ENCODE measurements at regions not wholly inside any gene's neighbourhood (a gene's known extent, or its start where the extent isn't known, plus 50 kb on each side); places are given as distances from the start of the nearest gene placed in this dataset.

GRCh38 chr2:167862296-167862695 is 385.1 kb downstream of the STK39 start:
- Histone ChIP-seq H3K4me3 (ENCODE audit: low read depth, low read length) (peak overlapping the region; percentile 39; the same call in 1 of the 2 replicates), H3K27ac (ENCODE audit: low read depth, low read length) (peak overlapping the region; percentile 92), H3K9me3 (ENCODE audit: control insufficient read depth, insufficient read depth, low read length) (peaks cover 16% of the 10 kb centered on the region), H3K9ac (ENCODE audit: low read depth, low read length) (peak overlapping the region; percentile 43; the same call in 1 of the 2 replicates), H3K36me3 (ENCODE audit: control insufficient read depth, insufficient read depth, low read length) (peaks cover 15% of the 10 kb centered on the region; the same call in 1 of the 2 replicates), H3K4me1 (ENCODE audit: control insufficient read depth, insufficient read depth, low read length) (peaks cover 42% of the 10 kb centered on the region), H3K27me3 (ENCODE audit: control insufficient read depth, insufficient read depth, low read length) (no peaks in the 10 kb centered on the region)

- Histone ChIP-seq H3K27me3 (ENCODE audit: control insufficient read depth, insufficient read depth, low read length) (no peaks in the 10 kb centered on the region), H3K9me3 (ENCODE audit: control insufficient read depth, insufficient read depth, low read length) (peaks cover 16% of the 10 kb centered on the region), H3K4me1 (ENCODE audit: control insufficient read depth, insufficient read depth, low read length) (peaks cover 42% of the 10 kb centered on the region), H3K27ac (ENCODE audit: low read depth, low read length) (peak overlapping the region; percentile 92), H3K4me3 (ENCODE audit: low read depth, low read length) (peak overlapping the region; percentile 39), H3K36me3 (ENCODE audit: control insufficient read depth, insufficient read depth, low read length) (peaks cover 15% of the 10 kb centered on the region; the same call in 1 of the 2 replicates), H3K9ac (ENCODE audit: low read depth, low read length) (peak overlapping the region; percentile 55)
Observed at GRCh38 chr2:167861574-167862193, 385.7 kb downstream of the STK39 start.

- Histone ChIP-seq H3K4me3 (ENCODE audit: low read depth, low read length) (no peak overlapping the region), H3K27ac (ENCODE audit: low read depth, low read length) (peak overlapping the region; percentile 92), H3K36me3 (ENCODE audit: control insufficient read depth, insufficient read depth, low read length) (peaks cover 15% of the 10 kb centered on the region; the same call in 1 of the 2 replicates), H3K9me3 (ENCODE audit: control insufficient read depth, insufficient read depth, low read length) (peaks cover 16% of the 10 kb centered on the region), H3K4me1 (ENCODE audit: control insufficient read depth, insufficient read depth, low read length) (peaks cover 42% of the 10 kb centered on the region), H3K9ac (ENCODE audit: low read depth, low read length) (0 out of 2 replicates have a peak overlapping the region, but pooled peaks have one; percentile 5), H3K27me3 (ENCODE audit: control insufficient read depth, insufficient read depth, low read length) (no peaks in the 10 kb centered on the region)
Observed at GRCh38 chr2:167860082-167860481, 387.3 kb downstream of the STK39 start.

GRCh38 chr2:167859676-167860075 is 387.7 kb downstream of the STK39 start:
- H3K4me3 ChIP-seq (ENCODE audit: low read depth, low read length) = no peak overlapping the region
- H3K9me3 ChIP-seq (ENCODE audit: control insufficient read depth, insufficient read depth, low read length) = peaks cover 16% of the 10 kb centered on the region
- peaks cover 15% of the 10 kb centered on the region; the same call in 1 of the 2 replicates for H3K36me3 ChIP-seq (ENCODE audit: control insufficient read depth, insufficient read depth, low read length)
- 0 out of 2 replicates have a peak overlapping the region, but pooled peaks have one; percentile 5 for H3K9ac ChIP-seq (ENCODE audit: low read depth, low read length)
- no peaks in the 10 kb centered on the region for H3K27me3 ChIP-seq (ENCODE audit: control insufficient read depth, insufficient read depth, low read length)
- peaks cover 42% of the 10 kb centered on the region for H3K4me1 ChIP-seq (ENCODE audit: control insufficient read depth, insufficient read depth, low read length)
- peak overlapping the region; percentile 92 for H3K27ac ChIP-seq (ENCODE audit: low read depth, low read length)

- H3K4me3 ChIP-seq (ENCODE audit: low read depth, low read length) = no peak overlapping the region
- H3K36me3 ChIP-seq (ENCODE audit: control insufficient read depth, insufficient read depth, low read length) = peaks cover 7% of the 10 kb centered on the region; the same call in 1 of the 2 replicates
- peaks cover 42% of the 10 kb centered on the region for H3K4me1 ChIP-seq (ENCODE audit: control insufficient read depth, insufficient read depth, low read length)
- H3K27ac ChIP-seq (ENCODE audit: low read depth, low read length) = no peak overlapping the region
- H3K9ac ChIP-seq (ENCODE audit: low read depth, low read length) = no peak overlapping the region
- no peaks in the 10 kb centered on the region for H3K27me3 ChIP-seq (ENCODE audit: control insufficient read depth, insufficient read depth, low read length)
- peaks cover 8% of the 10 kb centered on the region for H3K9me3 ChIP-seq (ENCODE audit: control insufficient read depth, insufficient read depth, low read length)
Observed at GRCh38 chr2:167858086-167858485, 389.3 kb downstream of the STK39 start.

GRCh38 chr2:167857416-167857815 is 390.0 kb downstream of the STK39 start:
- H3K27me3 ChIP-seq (ENCODE audit: control insufficient read depth, insufficient read depth, low read length) = no peaks in the 10 kb centered on the region
- no peak overlapping the region for H3K9ac ChIP-seq (ENCODE audit: low read depth, low read length)
- H3K4me3 ChIP-seq (ENCODE audit: low read depth, low read length) = no peak overlapping the region
- H3K36me3 ChIP-seq (ENCODE audit: control insufficient read depth, insufficient read depth, low read length) = peaks cover 1% of the 10 kb centered on the region; the same call in 1 of the 2 replicates
- H3K27ac ChIP-seq (ENCODE audit: low read depth, low read length) = no peak overlapping the region
- peaks cover 1% of the 10 kb centered on the region for H3K9me3 ChIP-seq (ENCODE audit: control insufficient read depth, insufficient read depth, low read length)
- H3K4me1 ChIP-seq (ENCODE audit: control insufficient read depth, insufficient read depth, low read length) = peaks cover 37% of the 10 kb centered on the region

GRCh38 chr2:167856190-167856589 is 391.2 kb downstream of the STK39 start:
- H3K27ac ChIP-seq (ENCODE audit: low read depth, low read length) = no peak overlapping the region
- H3K27me3 ChIP-seq (ENCODE audit: control insufficient read depth, insufficient read depth, low read length) = no peaks in the 10 kb centered on the region
- no peak overlapping the region for H3K9ac ChIP-seq (ENCODE audit: low read depth, low read length)
- no peak overlapping the region for H3K4me3 ChIP-seq (ENCODE audit: low read depth, low read length)
- no peaks in the 10 kb centered on the region for H3K9me3 ChIP-seq (ENCODE audit: control insufficient read depth, insufficient read depth, low read length)
- H3K36me3 ChIP-seq (ENCODE audit: control insufficient read depth, insufficient read depth, low read length) = no peaks in the 10 kb centered on the region
- H3K4me1 ChIP-seq (ENCODE audit: control insufficient read depth, insufficient read depth, low read length) = peaks cover 25% of the 10 kb centered on the region

GRCh38 chr2:167855211-167855610 is 392.2 kb downstream of the STK39 start:
- Histone ChIP-seq H3K36me3 (ENCODE audit: control insufficient read depth, insufficient read depth, low read length) (no peaks in the 10 kb centered on the region), H3K4me3 (ENCODE audit: low read depth, low read length) (no peak overlapping the region), H3K27me3 (ENCODE audit: control insufficient read depth, insufficient read depth, low read length) (no peaks in the 10 kb centered on the region), H3K4me1 (ENCODE audit: control insufficient read depth, insufficient read depth, low read length) (peaks cover 15% of the 10 kb centered on the region), H3K9ac (ENCODE audit: low read depth, low read length) (no peak overlapping the region), H3K27ac (ENCODE audit: low read depth, low read length) (no peak overlapping the region), H3K9me3 (ENCODE audit: control insufficient read depth, insufficient read depth, low read length) (no peaks in the 10 kb centered on the region)

GRCh38 chr2:167853717-167854116 is 393.7 kb downstream of the STK39 start:
- Histone ChIP-seq H3K9ac (ENCODE audit: low read depth, low read length) (no peak overlapping the region), H3K4me3 (ENCODE audit: low read depth, low read length) (no peak overlapping the region), H3K36me3 (ENCODE audit: control insufficient read depth, insufficient read depth, low read length) (no peaks in the 10 kb centered on the region), H3K27me3 (ENCODE audit: control insufficient read depth, insufficient read depth, low read length) (no peaks in the 10 kb centered on the region), H3K9me3 (ENCODE audit: control insufficient read depth, insufficient read depth, low read length) (no peaks in the 10 kb centered on the region; the same call in 1 of the 2 replicates), H3K4me1 (ENCODE audit: control insufficient read depth, insufficient read depth, low read length) (peaks cover under 1% of the 10 kb centered on the region; the same call in 1 of the 2 replicates), H3K27ac (ENCODE audit: low read depth, low read length) (no peak overlapping the region)

GRCh38 chr2:167851876-167852275 is 395.5 kb downstream of the STK39 start:
- no peaks in the 10 kb centered on the region for H3K36me3 ChIP-seq (ENCODE audit: control insufficient read depth, insufficient read depth, low read length)
- H3K27ac ChIP-seq (ENCODE audit: low read depth, low read length) = no peak overlapping the region
- no peak overlapping the region for H3K4me3 ChIP-seq (ENCODE audit: low read depth, low read length)
- no peaks in the 10 kb centered on the region for H3K4me1 ChIP-seq (ENCODE audit: control insufficient read depth, insufficient read depth, low read length)
- H3K27me3 ChIP-seq (ENCODE audit: control insufficient read depth, insufficient read depth, low read length) = no peaks in the 10 kb centered on the region
- H3K9me3 ChIP-seq (ENCODE audit: control insufficient read depth, insufficient read depth, low read length) = peaks cover 3% of the 10 kb centered on the region; the same call in 1 of the 2 replicates
- H3K9ac ChIP-seq (ENCODE audit: low read depth, low read length) = no peak overlapping the region

GRCh38 chr2:167851323-167851860 is 396.0 kb downstream of the STK39 start:
- Histone ChIP-seq H3K27ac (ENCODE audit: low read depth, low read length) (no peak overlapping the region), H3K9ac (ENCODE audit: low read depth, low read length) (no peak overlapping the region), H3K4me3 (ENCODE audit: low read depth, low read length) (no peak overlapping the region)

More at GRCh38 chr2:167851323-167851860, 396.0 kb downstream of the STK39 start:
- no peaks in the 10 kb centered on the region for H3K4me1 ChIP-seq (ENCODE audit: control insufficient read depth, insufficient read depth, low read length)
- H3K27me3 ChIP-seq (ENCODE audit: control insufficient read depth, insufficient read depth, low read length) = no peaks in the 10 kb centered on the region
- no peaks in the 10 kb centered on the region; the same call in 1 of the 2 replicates for H3K36me3 ChIP-seq (ENCODE audit: control insufficient read depth, insufficient read depth, low read length)
- peaks cover 7% of the 10 kb centered on the region; the same call in 1 of the 2 replicates for H3K9me3 ChIP-seq (ENCODE audit: control insufficient read depth, insufficient read depth, low read length)

Data from HUES48 (cell line).